ENCODE measurements at regions not wholly inside any gene's neighbourhood (a gene's known extent, or its start where the extent isn't known, plus 50 kb on each side); places are given as distances from the start of the nearest gene placed in this dataset.
A peak's percentile ranks its signal among the peaks of the same experiment; 100 is the strongest.

DNA sequence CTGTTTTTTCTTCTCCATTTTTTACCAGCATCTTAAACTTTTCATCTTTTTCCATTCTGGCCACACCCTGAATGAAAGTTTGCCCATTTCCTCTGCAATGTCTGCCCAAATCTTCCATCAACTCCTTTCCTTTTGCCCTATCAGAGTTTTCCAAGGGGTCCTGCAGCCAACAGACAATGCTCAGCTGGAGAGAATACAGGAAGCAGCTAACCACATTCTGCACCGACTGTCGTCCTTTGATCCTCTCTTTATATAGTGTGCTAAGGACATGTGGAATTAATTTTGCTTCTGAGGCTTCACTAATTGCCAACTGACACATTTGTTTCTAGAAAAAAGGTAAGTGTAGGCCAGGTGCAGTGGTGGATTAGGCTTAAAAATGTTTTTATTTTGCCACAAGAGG is 50.5 kb upstream of the DLX2 start:
- no peak for DNase-seq (ENCODE audit: low read depth in 2 of 2)

DNA sequence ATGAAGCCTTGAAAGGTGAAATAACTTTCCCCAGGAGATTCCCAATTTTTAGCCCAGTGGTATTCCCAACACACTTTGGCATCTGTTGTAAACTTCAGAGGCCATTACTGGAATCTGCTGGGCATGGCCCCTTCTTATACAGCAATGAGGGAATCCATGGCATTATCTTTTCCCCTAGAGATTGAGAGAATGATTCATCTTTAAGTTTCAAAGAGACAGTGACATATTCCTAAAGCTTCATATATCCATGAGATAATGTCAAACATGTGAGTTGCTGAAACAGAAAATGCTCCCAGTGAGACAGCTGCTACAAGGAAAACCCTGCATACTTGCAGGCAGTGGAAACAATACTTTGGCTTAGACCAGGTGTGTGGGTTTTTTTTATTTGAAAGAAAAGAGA is 51.1 kb upstream of the DLX2 start:
- no peak for DNase-seq (ENCODE audit: low read depth in 2 of 2)

DNA sequence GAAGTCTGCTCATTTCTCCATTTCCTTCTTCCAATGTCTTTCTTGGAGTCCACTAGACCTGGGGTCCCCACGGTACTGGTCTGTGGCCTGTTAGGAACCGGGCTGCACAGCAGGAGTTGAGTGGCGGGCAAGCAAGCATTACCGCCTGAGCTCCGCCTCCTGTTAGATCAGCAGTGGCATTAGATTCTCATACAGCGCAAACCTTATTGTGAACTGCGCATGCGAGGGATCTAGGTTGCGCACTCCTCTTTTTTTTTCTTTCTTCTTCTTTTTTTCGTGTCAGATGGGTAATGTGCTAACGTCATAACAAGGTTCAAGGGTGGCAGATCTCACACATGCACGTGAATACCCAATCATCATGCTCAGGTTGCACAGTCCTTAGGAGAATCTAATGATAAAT is 53.1 kb upstream of the DLX2 start:
- DNase-seq (ENCODE audit: low read depth in 2 of 2): no peak

DNA sequence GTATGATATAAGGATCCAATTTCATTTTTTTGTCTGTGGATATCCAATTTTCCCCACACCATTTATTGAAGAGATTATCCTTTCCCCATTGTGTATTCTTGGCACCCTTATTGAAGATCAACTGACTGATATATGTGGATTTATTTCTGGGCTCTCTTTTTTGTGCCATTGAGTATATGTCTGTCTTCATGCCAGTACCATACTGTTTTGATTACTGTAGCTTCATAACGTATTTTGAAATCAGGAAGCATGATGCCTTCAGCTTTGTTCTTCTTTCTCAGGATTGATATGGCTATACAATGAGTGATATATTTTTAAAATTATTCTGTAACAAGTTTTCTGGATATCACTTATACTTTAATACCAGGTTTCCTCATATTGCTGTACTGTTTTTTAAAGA is 58.1 kb upstream of the DLX2 start:
- DNase-seq (ENCODE audit: low read depth in 2 of 2): no peak

DNA sequence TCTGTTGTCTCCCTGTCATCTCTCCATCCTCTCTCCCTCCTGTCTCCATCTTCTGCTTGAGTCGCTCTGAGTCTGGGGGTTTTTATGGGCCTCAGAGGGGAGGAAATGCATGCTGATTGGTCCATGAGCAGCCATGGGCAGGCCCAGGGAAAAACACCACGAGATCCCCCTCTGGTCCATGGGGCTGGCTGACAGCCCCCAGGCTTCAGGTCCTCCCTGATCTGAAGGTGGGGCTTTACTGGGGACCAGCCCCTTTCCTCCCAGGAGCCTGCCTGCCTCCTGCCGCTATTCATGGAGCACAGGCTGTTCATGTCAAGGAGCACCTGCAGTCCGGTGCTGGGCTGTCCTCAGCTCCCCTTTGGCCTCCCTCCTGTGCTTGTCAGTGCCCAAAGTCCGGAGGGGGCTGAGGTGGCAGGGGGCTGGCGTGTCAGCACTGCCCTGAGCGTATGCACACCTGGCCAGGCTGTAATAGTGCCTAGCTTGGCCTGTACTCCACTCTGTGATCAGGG is 59.6 kb upstream of the DLX2 start:
- DNase-seq (ENCODE audit: low read depth in 2 of 2): no peak

DNA sequence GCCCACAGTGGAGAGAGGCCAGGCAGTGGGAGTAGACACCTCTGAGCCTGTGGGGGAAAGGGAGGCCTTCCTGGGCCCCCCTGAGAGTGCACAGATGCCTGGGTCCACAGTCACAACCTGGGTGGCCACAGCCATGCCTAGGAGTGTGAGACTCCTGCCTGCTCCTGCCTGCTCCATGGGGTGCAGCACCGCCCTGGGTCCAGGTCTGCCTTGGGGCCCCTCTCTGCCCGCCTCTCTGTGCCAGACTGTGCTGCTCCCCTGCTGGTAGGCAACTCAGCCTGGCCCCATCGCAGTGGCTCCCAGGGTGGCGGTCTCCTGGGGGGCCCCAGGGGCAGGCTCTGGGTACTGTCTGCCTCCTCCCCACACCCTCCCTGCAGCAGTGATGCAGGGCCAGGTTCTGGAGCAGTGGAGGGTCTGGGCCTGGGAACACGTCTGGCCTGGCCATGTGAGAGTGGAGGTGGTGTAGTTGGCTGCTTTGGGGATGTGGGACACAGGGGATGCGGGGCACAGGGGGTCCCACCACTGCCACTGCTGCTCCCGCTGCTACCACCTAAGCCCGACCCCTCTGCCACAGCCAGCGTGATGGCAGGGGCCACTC is 60.1 kb upstream of the DLX2 start:
- DNase-seq (ENCODE audit: low read depth in 2 of 2): no peak

DNA sequence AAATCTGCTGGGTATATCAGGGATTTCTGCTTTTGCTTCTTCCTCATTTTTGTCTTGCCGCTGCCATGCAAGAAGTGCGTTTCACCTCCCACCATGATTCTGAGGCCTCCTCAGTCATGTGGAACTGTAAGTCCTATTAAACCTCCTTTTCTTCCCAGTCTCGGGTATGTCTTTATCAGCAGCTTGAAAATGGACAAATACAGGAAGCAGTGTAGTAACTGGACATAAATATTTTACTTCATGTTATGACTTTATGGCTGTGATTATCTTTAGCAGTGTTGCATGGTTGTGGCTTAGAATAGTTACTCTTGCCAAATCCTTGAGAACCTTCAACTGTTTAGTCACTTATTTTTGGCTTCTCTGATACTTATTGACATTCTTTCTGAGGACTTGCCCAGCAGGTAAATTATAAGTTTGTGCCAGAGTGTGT is 66.2 kb upstream of the DLX2 start:
- DNase-seq (ENCODE audit: low read depth in 2 of 2): peak in 1 of 2 donors; percentile 4

DNA sequence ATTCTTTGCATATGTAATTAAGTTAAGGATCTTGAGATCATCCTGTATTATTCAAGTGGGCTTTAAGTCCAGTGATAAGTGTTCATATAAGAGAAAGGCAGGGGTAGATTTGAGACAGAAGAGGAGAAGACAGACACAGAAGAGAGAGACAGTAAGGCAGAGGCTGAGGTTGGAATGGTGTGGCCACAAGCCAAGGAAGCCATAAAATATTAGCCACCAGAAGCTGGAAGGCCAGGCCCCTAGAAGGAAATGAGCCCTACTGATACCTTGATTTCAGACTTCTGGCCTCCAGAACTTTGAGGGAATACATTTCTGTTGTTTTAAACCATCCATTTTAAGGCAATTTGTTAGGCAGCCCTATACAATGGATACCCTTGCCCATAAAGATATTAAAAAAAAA is 66.9 kb upstream of the DLX2 start:
- DNase-seq (ENCODE audit: low read depth in 2 of 2): no peak

DNA sequence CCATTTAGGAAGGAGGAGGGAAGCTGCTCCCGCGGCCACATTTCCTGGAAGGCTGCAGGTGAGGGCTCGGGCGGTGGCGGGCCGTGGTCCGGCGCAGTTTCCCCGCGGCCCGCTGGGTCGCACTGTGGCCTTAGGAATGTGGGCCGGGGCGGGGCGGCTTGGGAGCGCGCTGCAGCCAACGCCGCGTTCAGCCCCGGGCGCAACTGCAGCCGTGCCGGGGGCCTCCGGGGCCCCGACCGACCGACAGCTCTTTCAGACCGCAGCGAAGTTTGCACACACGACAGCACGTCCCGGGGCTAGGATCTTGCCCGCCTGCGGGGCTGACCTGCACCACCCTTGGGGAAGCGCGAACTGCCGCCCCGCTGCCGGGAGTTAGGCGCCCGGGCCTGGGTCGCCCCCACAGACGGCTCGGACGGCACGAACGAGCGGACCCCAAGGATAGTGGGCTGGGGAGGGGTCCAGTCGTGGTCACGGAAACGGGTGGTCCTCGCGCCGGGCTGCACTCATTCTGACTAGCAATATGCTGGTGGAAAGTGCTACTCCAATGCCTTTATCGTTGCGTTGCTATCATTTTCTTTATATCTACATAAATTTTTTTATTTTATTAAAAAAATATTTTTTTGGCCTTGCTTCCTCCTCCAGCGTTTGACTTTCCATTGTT is 69.9 kb upstream of the DLX2 start:
- DNase-seq (ENCODE audit: low read depth in 2 of 2): peak; percentile 65 to 85

DNA sequence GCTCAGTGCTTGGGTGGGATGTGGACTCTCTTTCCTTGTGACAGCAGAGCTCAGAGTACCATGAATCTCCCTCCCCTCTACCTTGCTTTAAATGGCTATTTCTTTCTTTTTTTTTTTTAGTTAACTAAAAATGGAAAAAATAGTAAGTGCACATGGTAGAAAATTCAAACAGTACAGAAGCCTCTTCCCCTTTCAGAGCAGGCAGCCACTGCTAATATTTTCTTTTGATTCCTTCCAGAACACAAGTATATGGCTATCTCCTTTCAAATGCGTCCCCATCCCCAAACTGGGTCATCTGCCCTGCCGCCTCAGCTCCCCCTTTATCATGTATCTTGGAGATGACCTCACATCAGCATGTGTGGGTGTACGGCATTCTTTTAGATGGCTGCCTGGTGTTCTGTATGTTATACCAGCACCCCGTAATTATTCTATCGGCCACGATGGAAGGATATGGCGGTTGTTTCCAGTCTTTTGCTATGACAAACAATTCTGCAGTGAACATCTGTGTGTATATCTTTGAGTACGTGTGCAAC is 70.5 kb upstream of the DLX2 start:
- DNase-seq (ENCODE audit: low read depth in 2 of 2): peak in 1 of 2 donors; percentile 26

DNA sequence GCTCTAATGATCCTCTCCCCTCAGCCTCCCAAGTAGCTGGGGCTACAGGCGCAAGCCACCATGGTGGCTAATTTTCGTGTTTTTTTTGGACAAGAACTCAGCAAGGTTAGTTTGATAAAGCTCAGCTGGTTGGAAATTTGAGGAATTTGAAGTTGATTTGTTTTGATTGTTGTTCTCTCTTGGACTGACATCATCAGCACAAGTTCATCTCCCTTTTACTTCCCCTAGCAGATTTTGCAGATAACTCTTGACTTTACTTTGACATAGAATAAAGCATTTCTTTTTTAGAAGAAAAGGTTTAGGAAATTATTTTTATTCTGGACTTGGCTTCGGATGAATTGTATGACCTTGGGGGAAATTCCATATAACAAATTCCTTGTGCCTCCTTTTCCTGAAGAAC is 74.9 kb upstream of the DLX2 start:
- DNase-seq (ENCODE audit: low read depth in 2 of 2): peak; percentile 7 to 55

DNA sequence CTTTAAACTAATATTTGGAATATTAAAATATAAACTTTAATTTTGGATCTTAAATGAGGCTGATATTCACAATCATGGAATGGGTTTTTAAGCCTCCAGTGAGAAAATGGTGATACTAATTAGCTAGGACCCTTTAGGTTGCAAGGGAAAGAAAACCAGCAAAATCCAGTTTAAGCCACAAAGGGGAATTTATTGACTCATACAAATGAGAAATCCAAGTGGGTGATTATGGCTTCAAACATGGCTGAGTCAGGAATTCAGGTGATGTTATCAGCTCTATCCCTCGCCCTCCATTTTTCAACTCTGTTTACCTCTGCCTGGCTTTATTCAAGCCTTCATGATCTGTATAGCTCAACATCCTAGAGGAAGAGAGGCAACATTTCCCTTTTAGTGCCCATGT is 75.3 kb upstream of the DLX2 start:
- DNase-seq (ENCODE audit: low read depth in 2 of 2): peak; percentile 10 to 56

DNA sequence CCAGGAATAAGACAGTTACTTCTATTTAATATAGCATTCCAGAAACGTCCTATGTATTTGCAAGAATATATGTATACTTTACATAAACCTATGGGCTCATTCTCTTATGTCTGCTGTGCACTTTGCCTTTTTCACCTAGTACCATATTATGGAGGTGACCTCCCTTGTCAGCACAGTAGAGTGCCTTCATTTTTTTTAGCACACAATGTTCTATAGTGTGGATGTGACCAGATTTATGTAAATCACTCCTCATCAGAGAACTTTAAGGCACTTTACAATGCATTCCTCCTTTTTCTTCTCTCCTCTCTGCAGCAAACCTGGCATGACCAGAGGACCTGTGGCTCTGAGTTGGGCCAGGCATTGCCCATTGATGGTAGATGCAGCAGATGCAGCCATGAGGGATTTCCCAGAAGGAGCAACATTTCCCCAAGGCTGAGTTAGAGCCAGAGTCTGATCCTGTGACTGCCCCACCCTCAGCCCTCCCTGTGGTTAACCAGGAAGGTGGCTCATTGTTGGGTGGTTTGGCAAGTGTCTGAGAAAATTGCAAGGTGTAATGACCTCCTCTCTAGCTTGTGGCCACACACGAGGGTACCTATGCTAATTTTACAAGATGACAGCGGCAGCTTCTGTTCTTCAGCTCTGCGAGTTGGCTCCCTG is 76.5 kb upstream of the DLX2 start:
- DNase-seq (ENCODE audit: low read depth in 2 of 2): peak in 1 of 2 donors; percentile 14

DNA sequence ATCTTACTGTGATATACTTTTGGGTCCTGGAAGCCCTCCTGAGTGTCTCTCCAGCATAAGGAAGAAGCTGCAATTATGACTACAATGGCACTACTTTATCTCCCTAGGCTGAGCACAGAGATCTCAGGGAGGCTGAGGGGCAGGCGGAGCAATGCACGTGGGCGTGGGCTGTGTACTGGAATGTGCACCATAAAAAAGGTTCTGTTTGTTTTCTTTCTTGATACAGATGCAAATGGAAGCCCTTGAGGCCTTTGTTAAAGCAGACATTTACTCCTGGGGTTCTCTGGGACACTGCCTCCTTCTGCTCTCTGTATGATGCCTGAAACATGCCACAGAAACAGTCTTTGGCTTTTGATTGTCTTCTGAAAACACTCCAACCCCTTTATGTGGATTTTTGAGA is 79.1 kb upstream of the DLX2 start:
- no peak for DNase-seq (ENCODE audit: low read depth in 2 of 2)

DNA sequence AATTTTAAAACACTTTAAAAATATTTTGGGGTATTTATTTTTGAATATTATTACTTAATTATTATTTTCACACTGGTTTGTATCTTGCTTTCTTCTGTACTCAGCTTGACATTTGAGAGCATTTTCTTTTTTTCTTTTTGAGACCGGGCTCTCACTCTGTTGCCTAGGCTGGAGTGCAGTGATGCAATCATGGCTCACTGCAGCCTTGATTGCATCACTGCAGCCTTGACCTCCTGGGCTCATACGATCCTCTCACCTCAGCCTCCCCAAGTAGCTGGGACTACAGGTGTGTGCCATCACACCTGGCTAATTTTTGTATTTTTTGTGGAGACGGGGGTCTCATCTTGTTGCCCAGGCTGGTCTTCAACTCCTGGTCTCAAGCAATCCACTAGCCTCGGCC is 79.9 kb upstream of the DLX2 start:
- DNase-seq (ENCODE audit: low read depth in 2 of 2): no peak

DNA sequence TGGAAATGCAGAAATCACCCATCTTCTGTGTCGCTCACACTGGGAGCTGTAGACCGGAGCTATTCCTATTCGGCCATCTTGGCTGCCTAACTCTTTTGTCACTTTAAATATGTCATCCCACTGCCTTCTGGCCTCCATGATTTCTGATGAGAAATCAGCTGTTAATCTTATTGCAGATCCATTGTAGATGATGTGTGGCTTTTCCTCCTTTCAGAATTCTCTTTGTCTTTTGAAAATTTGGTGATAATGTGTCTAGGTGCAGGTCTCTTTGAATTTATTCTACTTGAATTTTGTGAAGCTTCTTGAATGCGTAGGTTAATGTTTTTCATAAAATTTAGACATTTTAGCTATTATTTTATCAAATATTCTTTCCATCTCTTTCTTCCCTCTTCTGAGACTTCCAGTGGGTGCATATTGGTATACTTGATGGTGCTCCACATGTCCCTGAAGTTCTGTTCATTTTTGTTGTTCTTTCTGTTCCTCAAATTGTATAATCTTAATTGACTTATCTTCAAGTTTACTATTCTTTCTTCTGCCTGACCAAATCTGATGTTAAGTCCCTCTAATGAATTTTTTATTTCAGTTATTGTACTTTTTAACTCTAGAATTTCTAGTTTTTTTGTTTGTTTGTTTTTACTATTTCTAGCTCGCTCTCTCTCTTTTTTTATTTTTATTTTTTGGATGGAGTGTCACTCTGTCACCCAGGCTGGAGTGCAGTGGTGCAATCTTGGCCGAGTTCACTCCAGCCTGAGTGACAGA is 90.8 kb upstream of the DLX2 start:
- DNase-seq (ENCODE audit: low read depth in 2 of 2): no peak

DNA sequence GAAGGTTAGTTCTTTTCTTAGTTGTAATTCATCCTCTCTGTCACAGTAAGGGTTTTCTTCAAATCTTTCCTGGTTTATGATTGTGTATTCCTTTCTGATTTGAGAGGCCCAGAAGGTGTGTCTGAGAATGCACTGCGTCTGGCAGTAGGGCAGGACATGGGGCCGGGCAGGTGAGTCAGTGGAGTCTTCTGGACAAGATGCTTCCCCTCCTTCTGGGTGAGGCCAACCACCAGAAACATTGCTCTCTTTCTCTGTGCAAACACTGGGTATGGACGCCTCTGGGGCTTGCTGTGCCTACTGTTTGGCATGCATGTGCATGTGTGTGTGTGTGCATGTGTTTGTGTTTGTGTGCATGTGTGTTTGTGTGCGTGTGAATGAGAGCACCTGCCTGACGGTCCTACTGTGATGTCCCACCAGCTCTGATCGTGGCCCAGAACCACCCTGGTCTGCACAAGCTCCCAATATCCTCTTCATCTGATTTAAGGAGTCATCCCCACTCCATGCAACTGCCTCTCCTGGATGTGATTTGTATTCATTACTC is 93.2 kb upstream of the DLX2 start:
- DNase-seq (ENCODE audit: low read depth in 2 of 2): no peak

DNA sequence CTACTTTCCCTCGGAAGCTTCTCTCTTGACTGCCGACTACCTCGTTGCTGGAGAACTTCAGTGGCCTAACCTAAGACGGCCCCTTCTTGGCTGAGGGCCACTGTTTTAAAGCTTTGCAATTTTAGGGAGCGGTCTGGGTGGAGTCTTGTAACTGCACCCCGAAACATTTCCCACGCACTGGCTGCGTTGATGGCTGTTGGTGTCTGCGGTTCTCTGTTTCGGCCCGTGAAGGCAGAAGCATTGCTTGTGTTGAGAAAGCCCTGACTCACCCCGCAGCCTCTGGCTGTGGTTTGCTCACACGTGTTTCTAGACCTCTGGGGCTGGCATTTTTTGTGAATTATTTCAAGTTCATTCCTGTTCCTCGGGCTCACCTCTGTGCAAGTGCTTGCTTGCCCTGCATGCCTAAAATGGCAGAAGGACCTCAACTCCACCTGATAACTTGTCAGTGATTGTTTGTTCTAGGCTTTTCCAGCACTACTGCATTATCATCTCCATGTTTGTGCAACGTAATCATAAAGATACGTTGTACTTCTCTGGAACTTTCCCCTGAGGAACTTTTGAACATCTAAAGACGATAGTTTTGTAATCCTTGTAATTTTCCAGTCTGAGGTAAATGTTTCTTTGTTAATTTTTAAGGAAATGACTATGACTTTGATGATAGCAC is 94.2 kb upstream of the DLX2 start:
- no peak for DNase-seq (ENCODE audit: low read depth in 2 of 2)

DNA sequence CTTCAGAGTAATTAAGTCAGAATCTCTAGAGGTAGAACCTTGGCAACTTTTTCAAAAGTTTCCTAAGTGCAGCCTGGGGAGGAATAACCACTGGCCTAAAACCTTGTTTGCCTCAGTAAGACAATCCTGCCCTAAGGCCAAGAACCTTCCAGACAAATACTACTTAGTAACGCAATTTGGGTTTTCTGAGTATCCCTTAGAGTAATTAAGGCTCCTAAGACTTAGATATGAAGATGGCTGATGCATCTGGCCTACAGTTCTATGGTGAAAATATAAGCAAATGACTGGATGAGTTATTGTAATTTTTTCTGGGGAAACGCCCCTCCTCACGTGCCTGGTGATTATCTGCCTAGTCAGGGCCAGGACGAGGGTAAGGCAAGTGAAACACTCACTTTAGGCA is 95.7 kb upstream of the DLX2 start:
- no peak for DNase-seq (ENCODE audit: low read depth in 2 of 2)

DNA sequence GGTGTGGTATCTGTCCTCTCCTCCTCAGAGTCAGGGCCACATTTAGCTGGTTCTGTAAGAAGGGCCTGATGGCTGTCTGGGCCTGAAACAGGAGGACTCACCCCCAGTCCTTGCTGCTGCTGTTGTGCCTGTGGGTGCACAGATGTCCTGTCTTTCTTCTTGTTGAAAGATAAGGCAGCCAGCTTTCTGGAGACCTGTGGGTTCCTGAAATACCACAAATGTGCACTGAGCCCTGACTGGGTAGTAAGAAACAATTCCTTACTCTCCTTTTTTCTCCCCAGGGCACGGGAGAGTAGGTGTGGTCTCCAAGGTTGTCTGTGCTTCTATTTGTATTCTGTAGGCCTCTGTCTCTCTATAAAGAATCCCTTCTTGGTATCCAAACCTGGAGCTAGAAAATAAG is 96.2 kb upstream of the DLX2 start:
- DNase-seq (ENCODE audit: low read depth in 2 of 2): no peak

DNA sequence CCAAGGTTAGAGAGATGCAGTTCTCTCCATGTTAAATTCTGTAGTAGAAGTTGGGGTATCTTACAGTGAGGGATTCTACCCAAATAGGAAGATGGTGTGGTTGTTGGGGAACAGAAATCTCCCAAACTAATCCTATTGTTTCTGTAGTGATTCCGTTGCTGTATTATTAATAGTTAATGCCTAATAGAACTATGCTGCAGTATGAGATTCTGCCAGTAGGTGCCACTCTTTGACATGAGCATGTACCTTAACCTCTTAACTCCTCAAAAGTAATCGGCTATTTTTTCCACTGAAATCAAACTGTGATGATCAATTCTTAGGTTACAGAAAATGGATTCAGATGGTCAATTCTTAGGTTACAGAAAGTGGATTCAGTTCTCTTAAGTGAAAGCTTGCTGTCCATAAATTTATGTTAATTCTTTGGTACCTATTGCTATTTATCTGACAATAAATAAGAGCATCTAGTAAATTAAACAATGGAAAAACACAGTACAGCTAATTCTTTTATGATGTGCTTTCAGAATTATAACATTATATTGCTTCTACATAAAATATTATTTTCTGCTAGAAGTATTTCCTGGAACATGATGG is 97.9 kb upstream of the DLX2 start:
- DNase-seq (ENCODE audit: low read depth in 2 of 2): peak; percentile 58 to 73
